ENCODE measurements at regions not wholly inside any gene's neighbourhood (a gene's known extent, or its start where the extent isn't known, plus 50 kb on each side); places are given as distances from the start of the nearest gene placed in this dataset.
"Not testable (repeated sequence)": the region's sequence is repeated elsewhere in the genome, so short reads cannot be mapped to it uniquely, and the experiment has no call there.

DNA sequence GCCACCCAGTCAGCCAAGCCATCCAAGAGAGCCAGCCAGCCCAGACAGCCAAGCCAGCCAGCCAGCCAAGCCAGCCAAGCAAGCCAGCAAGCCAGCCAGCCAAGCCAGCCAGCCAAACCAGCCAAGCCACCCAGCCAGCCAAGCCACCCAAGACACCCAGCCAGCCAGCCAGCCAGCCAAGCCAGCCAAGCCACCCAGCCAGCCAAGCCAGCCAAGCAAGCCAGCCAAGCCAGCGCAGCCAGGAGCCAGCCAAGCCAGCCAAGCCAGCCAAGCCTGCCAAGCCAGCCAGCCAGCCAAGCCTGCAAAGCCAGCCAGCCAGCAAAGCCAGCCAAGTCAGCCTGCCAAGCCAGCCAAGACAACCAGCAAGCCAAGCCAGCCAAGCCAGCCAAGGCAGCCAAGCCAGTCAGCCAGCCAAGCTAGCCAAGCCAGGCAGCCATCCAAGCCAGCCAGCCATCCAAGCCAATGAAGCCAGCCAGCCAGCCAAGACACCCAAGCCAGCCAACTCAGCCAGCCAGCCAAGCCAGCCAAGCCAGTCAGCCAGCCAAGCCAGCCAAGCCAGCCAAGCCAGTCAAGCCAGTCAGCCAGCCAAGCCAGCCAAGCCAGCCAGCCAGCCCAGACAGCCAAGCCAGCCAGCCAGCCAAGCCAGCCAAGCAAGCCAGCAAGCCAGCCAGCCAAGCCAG, 332.2 kb upstream of the PLGLB2 start:
- TF ChIP-seq, protein P1, sequence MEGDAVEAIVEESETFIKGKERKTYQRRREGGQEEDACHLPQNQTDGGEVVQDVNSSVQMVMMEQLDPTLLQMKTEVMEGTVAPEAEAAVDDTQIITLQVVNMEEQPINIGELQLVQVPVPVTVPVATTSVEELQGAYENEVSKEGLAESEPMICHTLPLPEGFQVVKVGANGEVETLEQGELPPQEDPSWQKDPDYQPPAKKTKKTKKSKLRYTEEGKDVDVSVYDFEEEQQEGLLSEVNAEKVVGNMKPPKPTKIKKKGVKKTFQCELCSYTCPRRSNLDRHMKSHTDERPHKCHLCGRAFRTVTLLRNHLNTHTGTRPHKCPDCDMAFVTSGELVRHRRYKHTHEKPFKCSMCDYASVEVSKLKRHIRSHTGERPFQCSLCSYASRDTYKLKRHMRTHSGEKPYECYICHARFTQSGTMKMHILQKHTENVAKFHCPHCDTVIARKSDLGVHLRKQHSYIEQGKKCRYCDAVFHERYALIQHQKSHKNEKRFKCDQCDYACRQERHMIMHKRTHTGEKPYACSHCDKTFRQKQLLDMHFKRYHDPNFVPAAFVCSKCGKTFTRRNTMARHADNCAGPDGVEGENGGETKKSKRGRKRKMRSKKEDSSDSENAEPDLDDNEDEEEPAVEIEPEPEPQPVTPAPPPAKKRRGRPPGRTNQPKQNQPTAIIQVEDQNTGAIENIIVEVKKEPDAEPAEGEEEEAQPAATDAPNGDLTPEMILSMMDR (IDR thresholded peaks at IDR 0.05) = not testable (repeated sequence)
- TF ChIP-seq POLR2A (IDR thresholded peaks at IDR 0.05) = not testable (repeated sequence)
